Neuronal stem cell (in vitro differentiated cells): ENCODE measurements at regions not wholly inside any gene's neighbourhood (a gene's known extent, or its start where the extent isn't known, plus 50 kb on each side); places are given as distances from the start of the nearest gene placed in this dataset.
"Not testable (repeated sequence)": the region's sequence is repeated elsewhere in the genome, so short reads cannot be mapped to it uniquely, and the experiment has no call there.

Source experiments
- DNase-seq: peaks from one replicate; pipeline ENCODE4 v3.0.0-alpha.2; 2013; ENCODE audit warnings: low spot score
- H2AFZ ChIP-seq: one replicate; pipeline ENCODE4 v1.6.1; 2013; ENCODE audit warnings: mild to moderate bottlenecking, low read length, inconsistent platforms
- H2AK5ac ChIP-seq: 2 replicates; pipeline ENCODE4 v1.6.1; 2013; ENCODE audit warnings: low read depth, mild to moderate bottlenecking, inconsistent platforms, low read length, moderate library complexity, mixed read lengths
- H2BK120ac ChIP-seq: 2 replicates; pipeline ENCODE4 v1.6.1; 2013; ENCODE audit warnings: low read depth, mild to moderate bottlenecking, inconsistent platforms, low read length, moderate library complexity, mixed read lengths
- H2BK12ac ChIP-seq: one replicate; pipeline ENCODE4 v1.6.1; 2013; ENCODE audit warnings: low read length, inconsistent platforms
- H2BK15ac ChIP-seq: 2 replicates; pipeline ENCODE4 v1.6.1; 2013; ENCODE audit warnings: mild to moderate bottlenecking, low read length, inconsistent platforms, mixed read lengths
- H2BK5ac ChIP-seq: one replicate; pipeline ENCODE4 v1.6.1; 2013; ENCODE audit warnings: inconsistent platforms, mild to moderate bottlenecking, low read length, moderate library complexity
- H3K14ac ChIP-seq: one replicate; pipeline ENCODE4 v1.6.1; 2013; ENCODE audit warnings: low read length, inconsistent platforms
- H3K18ac ChIP-seq: 2 replicates; pipeline ENCODE4 v1.6.1; 2013; ENCODE audit warnings: low read length, inconsistent platforms
- H3K23ac ChIP-seq: 2 replicates; pipeline ENCODE4 v1.6.1; 2013; ENCODE audit warnings: low read depth, mild to moderate bottlenecking, mixed read lengths, low read length, inconsistent platforms; ENCODE audit not compliant: poor library complexity
- H3K27ac ChIP-seq: replicated peaks from 3 replicates; pipeline ENCODE4 v1.5.1; 2013; ENCODE audit warnings: low read length, inconsistent platforms
- H3K27me3 ChIP-seq, 3 experiments: 2 replicates each; pipeline ENCODE4 v1.6.1; 2013; ENCODE audit warnings: low read length in 3 of 3, mild to moderate bottlenecking in 2 of 3, inconsistent platforms in 1 of 3, low read depth in 1 of 3, mixed read lengths in 1 of 3, moderate library complexity in 1 of 3; ENCODE audit not compliant: control insufficient read depth in 3 of 3, insufficient read depth in 3 of 3
- H3K36me3 ChIP-seq, 2 donors: replicated peaks in 1 of 2; 2 replicates each; pipeline ENCODE4 v1.6.1; 2013; ENCODE audit warnings: low read length in 2 of 2; ENCODE audit not compliant: control insufficient read depth in 2 of 2, insufficient read depth in 2 of 2
- H3K4ac ChIP-seq: 2 replicates; pipeline ENCODE4 v1.6.1; 2013; ENCODE audit warnings: inconsistent platforms, mild to moderate bottlenecking, low read length, moderate library complexity
- H3K4me1 ChIP-seq, 2 donors: 1 replicate in 1 of 2; 2 replicates in 1 of 2; pipeline ENCODE4 v1.6.1; 2013; ENCODE audit warnings: low read length in 2 of 2, low read depth in 1 of 2; ENCODE audit not compliant: control insufficient read depth in 2 of 2, insufficient read depth in 1 of 2
- H3K4me2 ChIP-seq: one replicate; pipeline ENCODE4 v1.6.1; 2013; ENCODE audit warnings: mild to moderate bottlenecking, low read length, inconsistent platforms; ENCODE audit not compliant: insufficient read depth, poor library complexity, severe bottlenecking
- H3K4me3 ChIP-seq, 2 donors: 2 replicates each; pipeline ENCODE4 v1.5.1; 2013; ENCODE audit warnings: low read length in 2 of 2, mild to moderate bottlenecking in 2 of 2, inconsistent platforms in 1 of 2, moderate library complexity in 1 of 2
- H3K79me1 ChIP-seq: one replicate; pipeline ENCODE4 v1.6.1; 2013; ENCODE audit warnings: low read depth, mild to moderate bottlenecking, inconsistent platforms, low read length, moderate library complexity
- H3K9ac ChIP-seq: one replicate; pipeline ENCODE4 v1.6.1; 2013; ENCODE audit warnings: mild to moderate bottlenecking, low read depth, low read length, inconsistent platforms; ENCODE audit not compliant: poor library complexity
- H3K9me3 ChIP-seq, 2 donors: replicated peaks in 1 of 2; 2 replicates each; pipeline versions ENCODE3 to v1.6.1; 2013; ENCODE audit warnings: low read length in 2 of 2, mild to moderate bottlenecking in 2 of 2, inconsistent platforms in 1 of 2, low read depth in 1 of 2, mixed read lengths in 1 of 2, moderate library complexity in 1 of 2; ENCODE audit not compliant: control insufficient read depth in 2 of 2, insufficient read depth in 1 of 2
- H4K8ac ChIP-seq: one replicate; pipeline ENCODE4 v1.6.1; 2013; ENCODE audit warnings: low read depth, mild to moderate bottlenecking, inconsistent platforms, low read length, moderate library complexity
- H4K91ac ChIP-seq: one replicate; pipeline ENCODE4 v1.6.1; 2013; ENCODE audit warnings: low read length, low read depth, mild to moderate bottlenecking, inconsistent platforms; ENCODE audit not compliant: poor library complexity
- WGBS, 2 donors: extraction: QIAGEN DNeasy Blood & Tissue Kit; methylation state at CpG; one replicate each; pipeline ENCODE4 v1.1.7; 2013; ENCODE audit warnings: missing lambda C conversion rate in 2 of 2, mixed read lengths in 1 of 2; ENCODE audit not compliant: insufficient read length in 2 of 2, insufficient replicate concordance in 1 of 2; ENCODE audit errors: extremely low coverage in 2 of 2; 5-methylcytosine and 5-hydroxymethylcytosine counted together

- no peak overlapping the region for H2AFZ ChIP-seq
- H3K36me3 ChIP-seq = no peaks in the 10 kb centered on the region
- peaks cover 0 to 6% of the 10 kb centered on the region in 2 donors for H3K4me1 ChIP-seq
- H2BK120ac ChIP-seq = no peak overlapping the region
- H3K9me3 ChIP-seq = no peaks in the 10 kb centered on the region
- H2BK15ac ChIP-seq = no peak overlapping the region
- H3K4me2 ChIP-seq = no peak overlapping the region
- H3K14ac ChIP-seq = no peak overlapping the region
- no peak overlapping the region for H4K8ac ChIP-seq
- H3K18ac ChIP-seq = no peak overlapping the region
- H2BK5ac ChIP-seq = no peak overlapping the region
- DNase-seq = no peak
- no peak overlapping the region for H3K4ac ChIP-seq
- H3K9ac ChIP-seq = no peak overlapping the region
- WGBS, 2 donors = no CpG with 5 or more reads among the region's 6 CpGs
- H3K79me1 ChIP-seq = no peaks in the 10 kb centered on the region
- no peak overlapping the region for H3K4me3 ChIP-seq
- H2AK5ac ChIP-seq = no peak overlapping the region
- H2BK12ac ChIP-seq = no peak overlapping the region
- no peak overlapping the region for H3K23ac ChIP-seq
- no peaks in the 10 kb centered on the region for H3K27me3 ChIP-seq
- no peak overlapping the region for H3K27ac ChIP-seq
- no peak overlapping the region for H4K91ac ChIP-seq
These were observed 60.0 kb upstream of the EDAR start for GRCh38 chr2:109049022-109049421.

DNA sequence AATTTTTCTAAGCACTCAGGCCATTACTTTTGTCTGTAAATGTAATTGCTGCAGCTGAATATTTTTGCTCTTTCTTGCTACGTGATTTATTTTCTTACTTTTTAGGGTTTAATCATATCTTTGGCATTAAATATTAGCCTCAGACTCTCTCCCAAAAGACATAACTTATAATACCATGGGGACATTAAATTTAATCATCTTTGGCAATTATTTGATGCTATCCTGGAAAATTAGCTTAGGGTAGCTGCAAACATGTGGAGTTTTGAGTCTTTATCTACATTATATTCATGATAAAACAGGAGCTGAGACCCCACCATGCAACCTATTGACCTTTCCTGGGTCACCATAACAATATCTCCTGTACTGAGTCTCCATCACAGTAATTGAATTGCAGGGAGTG is 59.1 kb upstream of the EDAR start:
- no peak overlapping the region for H3K23ac ChIP-seq
- H3K4me3 ChIP-seq = no peak overlapping the region
- H4K8ac ChIP-seq = no peak overlapping the region
- H4K91ac ChIP-seq = no peak overlapping the region
- H3K79me1 ChIP-seq = no peaks in the 10 kb centered on the region
- H2BK120ac ChIP-seq = no peak overlapping the region
- no peak overlapping the region for H2BK5ac ChIP-seq
- no peak overlapping the region for H2BK15ac ChIP-seq
- WGBS, 2 donors = no CpG with 5 or more reads among the region's 1 CpG
- no peak overlapping the region for H3K18ac ChIP-seq
- no peak overlapping the region for H2BK12ac ChIP-seq
- H3K4me2 ChIP-seq = no peak overlapping the region
- peaks cover 0 to 6% of the 10 kb centered on the region in 2 donors for H3K4me1 ChIP-seq
- H3K14ac ChIP-seq = no peak overlapping the region
- no peak overlapping the region for H2AFZ ChIP-seq
- DNase-seq = no peak
- H3K27me3 ChIP-seq = no peaks in the 10 kb centered on the region
- no peak overlapping the region for H3K27ac ChIP-seq
- H3K9ac ChIP-seq = no peak overlapping the region
- H3K9me3 ChIP-seq = peaks cover 0 to 2% of the 10 kb centered on the region in 2 donors
- H3K36me3 ChIP-seq = no peaks in the 10 kb centered on the region
- H2AK5ac ChIP-seq = no peak overlapping the region
- no peak overlapping the region for H3K4ac ChIP-seq

DNA sequence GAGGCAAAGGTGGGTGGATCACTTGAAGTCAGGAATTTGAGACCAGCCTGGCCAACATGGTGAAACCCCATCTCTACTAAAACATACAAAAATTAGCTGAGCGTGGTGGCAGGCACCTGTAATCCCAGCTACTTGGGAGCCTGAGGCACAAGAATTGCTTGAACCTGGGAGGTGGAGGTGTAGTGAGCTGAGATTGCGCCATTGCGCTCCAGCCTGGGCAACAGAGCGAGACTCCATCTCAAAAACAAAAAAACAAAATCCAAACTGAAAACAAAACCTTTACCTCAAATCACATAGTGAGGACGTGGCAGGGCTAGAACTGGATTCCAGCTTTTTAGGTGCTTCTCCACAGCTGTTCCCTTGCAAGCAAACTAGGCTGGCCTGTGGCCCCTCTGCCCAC is 58.5 kb upstream of the EDAR start:
- H3K14ac ChIP-seq, H2BK12ac ChIP-seq, H3K36me3 ChIP-seq, H3K27me3 ChIP-seq, H2AK5ac ChIP-seq, H3K9me3 ChIP-seq, H3K4ac ChIP-seq, H4K91ac ChIP-seq, H2BK120ac ChIP-seq, H3K27ac ChIP-seq, H3K18ac ChIP-seq, H2BK15ac ChIP-seq, H3K4me2 ChIP-seq, H3K9ac ChIP-seq, H3K4me3 ChIP-seq, H3K79me1 ChIP-seq, H3K4me1 ChIP-seq, H3K23ac ChIP-seq, H2AFZ ChIP-seq, H4K8ac ChIP-seq, DNase-seq, H2BK5ac ChIP-seq: not testable (repeated sequence)
- no CpG with 5 or more reads among the region's 5 CpGs for WGBS, 2 donors

GRCh38 chr2:109046925-109047508 is 58.0 kb upstream of the EDAR start:
- no peak overlapping the region for H2BK120ac ChIP-seq
- no peaks in the 10 kb centered on the region for H3K27me3 ChIP-seq
- H2BK5ac ChIP-seq = no peak overlapping the region
- no peak overlapping the region for H2BK15ac ChIP-seq
- H3K4me3 ChIP-seq = no peak overlapping the region
- no peak overlapping the region for H3K4me2 ChIP-seq
- no peaks in the 10 kb centered on the region for H3K79me1 ChIP-seq
- H3K36me3 ChIP-seq = no peaks in the 10 kb centered on the region
- H3K18ac ChIP-seq = peak overlapping the region; percentile 84
- peak overlapping the region; percentile 95 for H2AK5ac ChIP-seq
- peak overlapping the region; percentile 68 for H4K8ac ChIP-seq
- H2AFZ ChIP-seq = no peak overlapping the region
- WGBS, 2 donors = no CpG with 5 or more reads among the region's 4 CpGs
- peak overlapping the region; percentile 20 for H3K23ac ChIP-seq
- H3K14ac ChIP-seq = no peak overlapping the region
- DNase-seq = no peak
- no peak overlapping the region for H2BK12ac ChIP-seq
- no peak overlapping the region for H3K9ac ChIP-seq
- H3K4me1 ChIP-seq = peaks cover 0 to 6% of the 10 kb centered on the region in 2 donors
- H3K4ac ChIP-seq = no peak overlapping the region
- peak overlapping the region; percentile 41 for H4K91ac ChIP-seq
- H3K27ac ChIP-seq = no peak overlapping the region
- peaks cover 0 to 2% of the 10 kb centered on the region in 2 donors for H3K9me3 ChIP-seq
